ENCODE measurements at regions not wholly inside any gene's neighbourhood (a gene's known extent, or its start where the extent isn't known, plus 50 kb on each side); places are given as distances from the start of the nearest gene placed in this dataset.
"Not testable (repeated sequence)": the region's sequence is repeated elsewhere in the genome, so short reads cannot be mapped to it uniquely, and the experiment has no call there.

DNA sequence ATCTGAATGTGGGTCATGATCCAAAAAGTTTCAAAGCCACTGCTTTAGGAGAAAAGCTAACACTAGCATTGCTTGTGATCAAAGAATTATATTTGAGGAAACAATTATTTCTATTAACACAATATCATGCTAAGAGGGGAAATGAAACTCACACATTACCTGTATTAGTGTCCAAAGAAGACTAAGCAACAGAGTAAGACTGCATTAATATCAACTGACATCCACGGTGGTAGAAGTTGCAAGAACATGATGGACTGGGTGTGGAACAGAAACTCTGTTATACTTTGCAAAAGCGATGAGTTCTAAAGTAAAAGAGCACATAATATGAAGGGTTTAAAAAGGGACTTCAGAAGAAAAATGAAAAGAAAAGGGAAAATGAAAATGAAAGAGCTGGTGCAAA lies 648.3 kb upstream of the NECTIN3 start:
- Histone ChIP-seq H3K27me3 (no peaks in the 10 kb centered on the region), H3K36me3 (no peaks in the 10 kb centered on the region), H3K27ac (no peak overlapping the region), H3K9me3 (no peaks in the 10 kb centered on the region), H3K4me3 (no peak overlapping the region), H3K4me1 (no peaks in the 10 kb centered on the region)
- TF ChIP-seq, protein P1, sequence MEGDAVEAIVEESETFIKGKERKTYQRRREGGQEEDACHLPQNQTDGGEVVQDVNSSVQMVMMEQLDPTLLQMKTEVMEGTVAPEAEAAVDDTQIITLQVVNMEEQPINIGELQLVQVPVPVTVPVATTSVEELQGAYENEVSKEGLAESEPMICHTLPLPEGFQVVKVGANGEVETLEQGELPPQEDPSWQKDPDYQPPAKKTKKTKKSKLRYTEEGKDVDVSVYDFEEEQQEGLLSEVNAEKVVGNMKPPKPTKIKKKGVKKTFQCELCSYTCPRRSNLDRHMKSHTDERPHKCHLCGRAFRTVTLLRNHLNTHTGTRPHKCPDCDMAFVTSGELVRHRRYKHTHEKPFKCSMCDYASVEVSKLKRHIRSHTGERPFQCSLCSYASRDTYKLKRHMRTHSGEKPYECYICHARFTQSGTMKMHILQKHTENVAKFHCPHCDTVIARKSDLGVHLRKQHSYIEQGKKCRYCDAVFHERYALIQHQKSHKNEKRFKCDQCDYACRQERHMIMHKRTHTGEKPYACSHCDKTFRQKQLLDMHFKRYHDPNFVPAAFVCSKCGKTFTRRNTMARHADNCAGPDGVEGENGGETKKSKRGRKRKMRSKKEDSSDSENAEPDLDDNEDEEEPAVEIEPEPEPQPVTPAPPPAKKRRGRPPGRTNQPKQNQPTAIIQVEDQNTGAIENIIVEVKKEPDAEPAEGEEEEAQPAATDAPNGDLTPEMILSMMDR (IDR thresholded peaks at IDR 0.05): no peak
- no peak for DNase-seq (ENCODE audit: low spot score)

DNA sequence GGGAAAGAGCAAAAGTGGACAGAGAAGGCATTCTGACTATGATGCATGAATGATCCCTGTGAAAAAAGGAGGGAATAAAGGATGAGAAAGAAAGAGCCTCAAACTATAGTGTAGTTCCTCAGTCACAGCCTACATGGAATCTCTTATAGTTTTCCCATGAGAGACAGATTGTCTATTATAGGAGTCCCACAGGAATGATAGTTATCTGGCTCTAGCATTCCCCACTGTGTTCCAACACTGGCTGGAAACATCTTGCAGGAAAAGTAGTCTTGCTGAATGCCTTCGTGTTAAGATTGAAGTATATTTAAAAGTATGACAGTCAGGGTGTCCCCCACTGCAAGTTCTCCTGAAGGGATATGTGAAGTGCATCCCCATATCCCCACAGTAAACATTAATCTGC lies 641.5 kb upstream of the NECTIN3 start:
- TF ChIP-seq, protein P1 (IDR thresholded peaks at IDR 0.05): no peak
- no peak for DNase-seq (ENCODE audit: low spot score)

DNA sequence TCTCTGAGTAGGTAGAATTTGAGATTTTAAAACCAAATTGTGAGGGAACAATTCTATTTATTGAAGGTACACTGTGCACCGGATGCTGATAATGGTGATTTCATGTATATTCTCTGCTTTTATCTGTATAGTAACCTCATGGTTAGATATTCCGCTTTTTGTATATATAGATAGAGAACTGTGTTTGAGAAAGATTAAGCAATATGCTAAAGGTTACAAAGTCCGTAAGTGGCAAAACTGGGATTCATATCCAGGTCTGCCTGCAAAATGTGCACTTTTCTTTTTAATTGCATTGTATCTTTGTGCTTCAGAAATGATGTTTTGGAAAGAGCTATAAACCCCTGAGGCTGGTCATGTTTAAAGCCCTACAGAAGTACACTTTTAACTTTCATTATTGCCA lies 635.4 kb upstream of the NECTIN3 start:
- no peak for DNase-seq (ENCODE audit: low spot score)
- H3K36me3 ChIP-seq: no peaks in the 10 kb centered on the region
- TF ChIP-seq, protein P1 (IDR thresholded peaks at IDR 0.05): no peak

More for the DNA sequence above, 641.5 kb upstream of the NECTIN3 start:
- Histone ChIP-seq H3K27ac (no peak overlapping the region), H3K36me3 (no peaks in the 10 kb centered on the region), H3K9me3 (no peaks in the 10 kb centered on the region), H3K4me3 (no peak overlapping the region), H3K27me3 (no peaks in the 10 kb centered on the region), H3K4me1 (no peaks in the 10 kb centered on the region)

DNA sequence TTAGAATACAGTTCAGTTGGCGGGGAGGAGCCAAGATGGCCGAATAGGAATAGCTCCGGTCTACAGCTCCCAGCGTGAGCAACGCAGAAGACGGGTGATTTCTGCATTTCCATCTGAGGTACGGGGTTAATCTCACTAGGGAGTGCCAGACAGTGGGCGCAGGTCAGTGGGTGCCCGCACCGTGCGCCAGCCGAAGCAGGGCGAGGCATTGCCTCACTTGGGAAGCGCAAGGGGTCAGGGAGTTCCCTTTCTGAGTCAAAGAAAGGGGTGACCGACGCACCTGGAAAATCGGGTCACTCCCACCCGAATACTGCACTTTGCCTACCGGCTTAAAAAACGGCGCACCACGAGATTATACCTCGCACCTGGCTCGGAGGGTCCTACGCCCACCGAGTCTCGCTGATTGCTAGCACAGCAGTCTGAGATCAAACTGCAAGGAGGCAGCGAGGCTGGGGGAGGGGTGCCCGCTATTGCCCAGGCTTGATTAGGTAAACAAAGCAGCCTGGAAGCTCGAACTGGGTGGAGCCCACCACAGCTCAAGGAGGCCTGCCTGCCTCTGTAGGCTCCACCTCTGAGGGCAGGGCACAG lies 631.5 kb upstream of the NECTIN3 start:
- not testable (repeated sequence) for H3K4me3 ChIP-seq; DNase-seq (ENCODE audit: low spot score); H3K9me3 ChIP-seq; H3K4me1 ChIP-seq; H3K36me3 ChIP-seq; H3K27ac ChIP-seq; H3K27me3 ChIP-seq

More for the DNA sequence above, 635.4 kb upstream of the NECTIN3 start:
- Histone ChIP-seq H3K27me3 (no peaks in the 10 kb centered on the region), H3K4me3 (no peak overlapping the region), H3K27ac (no peak overlapping the region), H3K4me1 (no peaks in the 10 kb centered on the region), H3K9me3 (no peaks in the 10 kb centered on the region)

DNA sequence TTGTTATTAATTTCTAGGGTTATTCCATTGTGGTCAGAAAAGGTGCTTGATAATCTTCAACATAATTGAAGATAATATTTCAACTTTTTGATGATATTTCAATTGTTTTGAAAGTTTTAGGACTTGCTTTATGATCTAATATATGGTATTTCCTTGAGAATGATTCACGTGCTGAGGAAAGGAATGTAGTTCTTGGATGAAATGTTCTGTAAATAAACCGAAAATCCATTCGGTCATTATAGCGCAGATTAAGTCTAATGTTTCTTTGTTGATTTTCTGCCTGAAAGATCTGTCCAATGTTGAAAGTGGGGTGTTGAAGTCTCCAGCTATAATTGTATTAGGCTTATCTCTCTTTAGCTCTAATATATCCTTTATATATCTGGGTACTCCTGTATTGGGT lies 617.5 kb upstream of the NECTIN3 start:
- TF ChIP-seq, protein P1 (IDR thresholded peaks at IDR 0.05): no peak
- Histone ChIP-seq H3K4me3 (no peak overlapping the region), H3K36me3 (no peaks in the 10 kb centered on the region), H3K9me3 (peaks cover 0 to 10% of the 10 kb centered on the region in 2 donors), H3K27ac (no peak overlapping the region), H3K27me3 (no peaks in the 10 kb centered on the region), H3K4me1 (no peaks in the 10 kb centered on the region)
- DNase-seq (ENCODE audit: low spot score): no peak

DNA sequence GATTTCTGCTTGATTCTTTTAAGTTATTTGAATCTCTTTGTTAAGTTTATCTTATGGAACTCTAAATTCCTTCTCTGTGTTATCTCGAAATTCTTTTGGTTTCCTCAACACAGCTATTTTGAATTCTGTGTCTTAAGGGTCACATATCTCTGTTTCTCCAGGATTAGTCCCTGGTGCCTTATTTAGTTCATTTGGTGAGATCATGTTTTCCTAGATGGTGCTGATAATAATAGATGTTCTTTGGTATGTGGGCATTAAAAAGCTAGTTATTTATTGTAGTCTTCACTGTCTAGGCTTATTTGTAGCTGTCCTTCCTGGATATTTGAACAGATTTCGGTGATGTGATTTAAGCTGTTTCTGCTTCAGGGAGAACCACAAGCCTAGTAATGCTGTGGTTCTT lies 615.6 kb upstream of the NECTIN3 start:
- Histone ChIP-seq H3K36me3 (no peaks in the 10 kb centered on the region), H3K9me3 (peaks cover 0 to 10% of the 10 kb centered on the region in 2 donors), H3K27ac (no peak overlapping the region), H3K27me3 (no peaks in the 10 kb centered on the region), H3K4me1 (no peaks in the 10 kb centered on the region), H3K4me3 (no peak overlapping the region)
- no peak for DNase-seq (ENCODE audit: low spot score)
- TF ChIP-seq, protein P1 (IDR thresholded peaks at IDR 0.05): no peak

Measured in right atrium auricular region (tissue), 2 donors.